ENCODE measurements at regions not wholly inside any gene's neighbourhood (a gene's known extent, or its start where the extent isn't known, plus 50 kb on each side); places are given as distances from the start of the nearest gene placed in this dataset.

DNA sequence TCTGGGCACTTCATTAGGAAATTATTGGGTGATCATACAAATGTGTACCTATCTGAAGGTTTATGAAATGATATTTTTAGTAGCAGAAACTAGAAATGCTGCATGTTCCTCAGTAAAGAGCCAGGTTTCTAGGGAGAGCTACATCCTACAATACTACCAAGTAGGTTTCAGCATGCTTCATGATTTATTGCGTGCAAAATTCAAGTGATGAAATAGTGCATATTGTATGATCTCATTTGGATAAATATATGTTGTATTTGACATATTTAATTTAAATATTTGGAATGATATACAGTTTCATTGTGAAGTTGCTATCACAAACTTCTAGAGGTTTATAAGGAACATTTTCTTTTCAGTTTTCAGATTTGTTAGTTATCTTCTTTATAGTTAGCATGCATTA, 90.5 kb upstream of the GDF10 start:
- TF ChIP-seq CTCF (IDR thresholded peaks at IDR 0.05) (no peak), POLR2A (IDR thresholded peaks at IDR 0.05) (no peak)
